Ovary (tissue), 7 donors: ENCODE measurements at regions not wholly inside any gene's neighbourhood (a gene's known extent, or its start where the extent isn't known, plus 50 kb on each side); places are given as distances from the start of the nearest gene placed in this dataset.

Source experiments
- DNase-seq, 5 donors: peaks; one replicate each; pipeline ENCODE4 v3.0.0-alpha.2; 2019 to 2020
- H3K27ac ChIP-seq, 2 donors: fragments of 200-600 bp; one replicate each; pipeline versions ENCODE4 v1.5.1 to v1.8.0; 2019 to 2022
- H3K27me3 ChIP-seq: fragments of 200-600 bp; one replicate; pipeline ENCODE4 v1.8.0; 2022
- H3K36me3 ChIP-seq: fragments of 200-600 bp; sonication (generic); one replicate; pipeline ENCODE4 v1.5.1; 2019
- H3K4me1 ChIP-seq: one replicate; pipeline ENCODE4 v1.8.1; 2013; ENCODE audit warnings: mild to moderate bottlenecking, moderate library complexity; ENCODE audit not compliant: insufficient read depth
- H3K4me3 ChIP-seq: fragments of 200-600 bp; sonication (generic); one replicate; pipeline ENCODE4 v1.5.1; 2017
- H3K9me3 ChIP-seq, 2 donors: fragments of 200-600 bp in 1 of 2; sonication (generic) in 1 of 2; one replicate each; pipeline versions ENCODE4 v1.5.1 to v1.8.1; 2013 to 2019; ENCODE audit warnings: mild to moderate bottlenecking in 1 of 2, moderate library complexity in 1 of 2
- CTCF ChIP-seq, 3 donors: fragments of 450-650 bp in 2 of 3; fragments of 200-600 bp in 1 of 3; IDR thresholded peaks; one replicate each; pipeline versions ENCODE4 v1.5.1 to v1.8.0; 2016 to 2022; ENCODE audit warnings: antibody characterized with exemption in 3 of 3, mild to moderate bottlenecking in 1 of 3
- EP300 ChIP-seq: sonication (generic); formaldehyde crosslinking; IDR thresholded peaks from one replicate; pipeline ENCODE4 v1.6.1; 2017; ENCODE audit warnings: antibody characterized with exemption
- POLR2A ChIP-seq: fragments of 450-650 bp; IDR thresholded peaks from one replicate; pipeline ENCODE4 v1.6.1; 2017; ENCODE audit warnings: antibody characterized with exemption, mild to moderate bottlenecking, moderate library complexity
- WGBS, 3 donors: extraction: QIAGEN DNeasy Blood & Tissue Kit in 1 of 3; methylation state at CpG; one replicate each; pipeline versions ENCODE4 v1.1.5 to v1.1.7; 2013 to 2017; 5-methylcytosine and 5-hydroxymethylcytosine counted together
- intact Hi-C, 4 donors: fragments of 100-400 bp; cut with DNase I; formaldehyde crosslinking; loops; one replicate each; pipeline versions ENCODE4 v1.11.0 to v1.15.1; 2022 to 2023
- donor health status: DM: no; HTN: no; CAD: no; lungs with moderate emphysema.
- donor health status: DM: no; HTN: no; CAD: no.
- donor health status: Bipolar disorder and iron deficiency.
- donor health status: DM: no; HTN: no; CAD: no.
- donor health status: DM: yes; HTN: yes; CAD: no.

GRCh38 chr2:176598351-176598750 is 329.1 kb downstream of the MTX2 start:
- intact Hi-C loops = no loop called here
- Histone ChIP-seq H3K4me1 (no peaks in the 10 kb centered on the region), H3K9me3 (no peaks in the 10 kb centered on the region), H3K27ac (no peak overlapping the region), H3K36me3 (no peaks in the 10 kb centered on the region), H3K27me3 (no peaks in the 10 kb centered on the region), H3K4me3 (no peak overlapping the region)
- no peak for TF ChIP-seq CTCF (IDR thresholded peaks at IDR 0.05)
- TF ChIP-seq POLR2A = no peak
- no peak for TF ChIP-seq EP300
- 77 to 94% (median 80%) methylated on average over 2 of the region's 2 CpGs for WGBS, 3 donors
- no peak for DNase-seq

- TF ChIP-seq POLR2A (no peak), EP300 (no peak), CTCF (IDR thresholded peaks at IDR 0.05) (no peak)
- H3K4me3 ChIP-seq = no peak overlapping the region
- H3K27ac ChIP-seq = no peak overlapping the region
- H3K27me3 ChIP-seq = no peaks in the 10 kb centered on the region
- no peaks in the 10 kb centered on the region for H3K36me3 ChIP-seq
- no peaks in the 10 kb centered on the region for H3K4me1 ChIP-seq
- 93 to 94% (median 93%) methylated on average over 10 of the region's 10 CpGs for WGBS, 3 donors
- H3K9me3 ChIP-seq = no peaks in the 10 kb centered on the region
- intact Hi-C loops = loop anchor here in 1 of 4 donors (5.0 kb wide), 1 partner anchor 947 kb away; no protein-coding TSS in a partner anchor
- no peak for DNase-seq
Observed at GRCh38 chr2:176599796-176600485, 330.7 kb downstream of the MTX2 start.

GRCh38 chr2:176601066-176601465 is 331.8 kb downstream of the MTX2 start:
- no peaks in the 10 kb centered on the region for H3K36me3 ChIP-seq
- no peaks in the 10 kb centered on the region for H3K9me3 ChIP-seq
- no peaks in the 10 kb centered on the region for H3K4me1 ChIP-seq
- no peak for DNase-seq
- H3K4me3 ChIP-seq = no peak overlapping the region
- H3K27me3 ChIP-seq = no peaks in the 10 kb centered on the region
- WGBS, 3 donors = 76 to 90% (median 80%) methylated on average over 2 of the region's 2 CpGs
- no peak overlapping the region for H3K27ac ChIP-seq
- intact Hi-C loops = loop anchor here in 1 of 4 donors (5.0 kb wide), 1 partner anchor 946 kb away; no protein-coding TSS in a partner anchor
- TF ChIP-seq EP300 = no peak
- no peak for TF ChIP-seq CTCF (IDR thresholded peaks at IDR 0.05)
- TF ChIP-seq POLR2A = no peak

GRCh38 chr2:176612036-176612435 is 342.8 kb downstream of the MTX2 start:
- no peaks in the 10 kb centered on the region for H3K27me3 ChIP-seq
- 95 to 96% (median 96%) methylated on average over 4 of the region's 4 CpGs for WGBS, 3 donors
- DNase-seq = no peak
- no peaks in the 10 kb centered on the region for H3K36me3 ChIP-seq
- TF ChIP-seq CTCF (IDR thresholded peaks at IDR 0.05) (no peak), EP300 (no peak)
- H3K4me1 ChIP-seq = no peaks in the 10 kb centered on the region
- no peak overlapping the region for H3K27ac ChIP-seq
- H3K4me3 ChIP-seq = no peak overlapping the region
- no peaks in the 10 kb centered on the region for H3K9me3 ChIP-seq
- intact Hi-C loops = no loop called here
